ENCODE measurements at regions not wholly inside any gene's neighbourhood (a gene's known extent, or its start where the extent isn't known, plus 50 kb on each side); places are given as distances from the start of the nearest gene placed in this dataset.
A peak's percentile ranks its signal among the peaks of the same experiment; 100 is the strongest.

DNA sequence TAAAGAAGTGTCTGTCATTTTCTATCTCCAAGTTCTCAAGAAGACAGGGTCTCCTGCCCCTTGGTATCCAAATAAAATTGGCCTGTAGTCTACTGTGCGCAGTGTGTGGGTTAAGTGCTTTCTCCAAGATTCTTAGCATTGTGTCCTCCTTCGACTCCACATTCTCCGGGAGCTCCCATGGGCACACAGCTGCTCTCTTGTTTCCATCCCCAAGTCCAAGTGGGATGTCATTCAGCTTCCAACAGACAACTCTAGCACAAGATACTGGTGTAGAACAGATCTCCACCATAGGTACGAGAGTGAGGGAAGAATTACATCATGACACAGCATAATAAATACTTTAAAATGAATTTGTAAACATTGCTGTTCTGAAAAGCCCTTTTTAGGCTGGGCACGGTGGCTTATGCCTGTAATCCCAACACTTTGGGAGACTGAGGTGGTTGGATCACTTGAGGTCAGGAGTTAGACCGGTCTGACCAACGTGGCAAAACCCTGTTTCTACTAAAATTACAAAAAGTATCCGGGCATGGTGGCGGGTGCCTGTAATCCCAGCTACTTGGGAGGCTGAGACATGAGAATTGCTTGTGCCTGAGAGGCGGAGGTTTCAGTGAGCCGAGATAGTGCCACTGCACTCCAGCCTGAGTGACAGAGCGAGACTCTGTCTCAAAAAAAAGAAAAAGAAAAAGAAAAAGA lies 196.2 kb downstream of the C9orf152 start:
- Histone ChIP-seq H3K4me3 (ENCODE audit: low read length) (no peak overlapping the region), H2AFZ (ENCODE audit: low read length) (no peak overlapping the region), H3K4me1 (ENCODE audit: insufficient read depth, low read length) (peaks cover 23% of the 10 kb centered on the region), H3K4me2 (ENCODE audit: low read length) (no peak overlapping the region), H3K27me3 (ENCODE audit: low read length) (no peaks in the 10 kb centered on the region), H4K20me1 (ENCODE audit: low read length) (no peaks in the 10 kb centered on the region), H3K79me2 (ENCODE audit: low read length) (no peaks in the 10 kb centered on the region), H3K9me2 (replicated peaks; ENCODE audit: low read length) (no peaks in the 10 kb centered on the region), H3K9ac (ENCODE audit: low read length) (no peak overlapping the region), H3K36me3 (ENCODE audit: low read depth, low read length) (no peaks in the 10 kb centered on the region), H3F3A (ENCODE audit: low read length, unreplicated experiment) (peaks cover 5% of the 10 kb centered on the region), H3K27ac (ENCODE audit: low read length) (no peak overlapping the region), H3K9me3 (ENCODE audit: low read length) (no peaks in the 10 kb centered on the region)
- no peak for TF ChIP-seq EZH2phosphoT487 (IDR thresholded peaks at IDR 0.05; ENCODE audit: borderline replicate concordance, low read length)
- TF ChIP-seq, protein P1, sequence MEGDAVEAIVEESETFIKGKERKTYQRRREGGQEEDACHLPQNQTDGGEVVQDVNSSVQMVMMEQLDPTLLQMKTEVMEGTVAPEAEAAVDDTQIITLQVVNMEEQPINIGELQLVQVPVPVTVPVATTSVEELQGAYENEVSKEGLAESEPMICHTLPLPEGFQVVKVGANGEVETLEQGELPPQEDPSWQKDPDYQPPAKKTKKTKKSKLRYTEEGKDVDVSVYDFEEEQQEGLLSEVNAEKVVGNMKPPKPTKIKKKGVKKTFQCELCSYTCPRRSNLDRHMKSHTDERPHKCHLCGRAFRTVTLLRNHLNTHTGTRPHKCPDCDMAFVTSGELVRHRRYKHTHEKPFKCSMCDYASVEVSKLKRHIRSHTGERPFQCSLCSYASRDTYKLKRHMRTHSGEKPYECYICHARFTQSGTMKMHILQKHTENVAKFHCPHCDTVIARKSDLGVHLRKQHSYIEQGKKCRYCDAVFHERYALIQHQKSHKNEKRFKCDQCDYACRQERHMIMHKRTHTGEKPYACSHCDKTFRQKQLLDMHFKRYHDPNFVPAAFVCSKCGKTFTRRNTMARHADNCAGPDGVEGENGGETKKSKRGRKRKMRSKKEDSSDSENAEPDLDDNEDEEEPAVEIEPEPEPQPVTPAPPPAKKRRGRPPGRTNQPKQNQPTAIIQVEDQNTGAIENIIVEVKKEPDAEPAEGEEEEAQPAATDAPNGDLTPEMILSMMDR (conservative IDR thresholded peaks at IDR 0.05; ENCODE audit: low read depth, low read length), result no peak
- no peak for TF ChIP-seq EZH2 (IDR thresholded peaks at IDR 0.05; ENCODE audit: low read length, unreplicated experiment)
- CTCF ChIA-PET, result no interaction called here
- POLR2A ChIA-PET (ENCODE audit: unreplicated experiment), result no interaction called here
- no TSS peak for BruUV-seq (replicated peaks)
- ATAC-seq (no peak), DNase-seq (no peak)
- intact Hi-C loops (cut with micrococcal nuclease), result no loop called here

DNA sequence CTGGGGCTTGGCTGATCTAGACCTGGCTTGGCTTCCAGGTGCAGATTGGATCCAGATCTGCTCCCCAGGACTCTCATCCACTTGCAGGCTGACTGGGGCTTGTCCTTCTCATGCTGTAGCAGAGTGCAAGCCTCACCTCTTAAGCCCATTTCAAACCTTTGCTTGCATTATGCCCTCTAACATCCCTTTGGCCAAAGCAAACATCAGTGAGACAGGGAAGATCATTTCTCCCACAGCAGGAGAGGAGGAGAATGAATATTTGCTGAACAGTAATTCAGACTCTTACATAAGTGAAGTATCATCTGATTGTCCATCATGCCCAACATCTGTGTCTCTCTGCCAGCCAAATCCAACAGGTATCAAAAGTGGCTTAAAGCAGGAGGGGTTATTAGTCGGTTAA lies 194.9 kb downstream of the C9orf152 start:
- Histone ChIP-seq H4K20me1 (ENCODE audit: low read length) (no peaks in the 10 kb centered on the region), H3K79me2 (ENCODE audit: low read length) (no peaks in the 10 kb centered on the region), H3K9me3 (ENCODE audit: low read length) (no peaks in the 10 kb centered on the region), H3K4me2 (ENCODE audit: low read length) (no peak overlapping the region), H3K27ac (ENCODE audit: low read length) (no peak overlapping the region), H3K4me3 (ENCODE audit: low read length) (no peak overlapping the region), H3K36me3 (ENCODE audit: low read depth, low read length) (no peaks in the 10 kb centered on the region), H3K27me3 (ENCODE audit: low read length) (no peaks in the 10 kb centered on the region), H3F3A (ENCODE audit: low read length, unreplicated experiment) (peaks cover 5% of the 10 kb centered on the region), H3K4me1 (ENCODE audit: insufficient read depth, low read length) (peaks cover 19% of the 10 kb centered on the region), H3K9me2 (replicated peaks; ENCODE audit: low read length) (no peaks in the 10 kb centered on the region), H2AFZ (ENCODE audit: low read length) (no peak overlapping the region), H3K9ac (ENCODE audit: low read length) (no peak overlapping the region)
- CTCF ChIA-PET, result no interaction called here
- intact Hi-C loops (cut with micrococcal nuclease), result no loop called here
- DNase-seq (no peak), ATAC-seq (no peak)
- POLR2A ChIA-PET (ENCODE audit: unreplicated experiment), result no interaction called here
- TF ChIP-seq EZH2 (IDR thresholded peaks at IDR 0.05; ENCODE audit: low read length, unreplicated experiment), result no peak
- TF ChIP-seq, protein P1 (conservative IDR thresholded peaks at IDR 0.05; ENCODE audit: low read depth, low read length), result no peak
- BruUV-seq (replicated peaks), result no TSS peak

DNA sequence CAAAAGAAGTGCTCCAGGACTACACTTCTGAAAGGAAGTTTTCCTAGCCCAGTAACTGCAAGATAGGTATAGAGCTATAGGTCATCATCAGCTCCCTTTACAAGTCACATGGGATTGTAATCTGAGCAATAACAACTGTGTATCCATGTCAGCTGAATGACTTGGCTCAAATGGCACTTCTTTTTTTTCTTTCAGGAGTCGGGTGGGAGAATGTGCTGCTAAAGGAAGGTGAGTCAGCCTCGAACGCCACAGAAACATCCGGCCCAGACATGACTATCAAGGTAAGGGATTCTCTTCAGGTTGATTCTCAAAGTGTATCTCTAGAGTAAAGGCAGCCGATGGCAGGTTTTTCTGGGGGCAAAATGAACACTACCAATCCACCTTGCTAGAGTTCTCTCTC lies 192.2 kb downstream of the C9orf152 start:
- no peaks in the 10 kb centered on the region for H3K79me2 ChIP-seq (ENCODE audit: low read length)
- peaks cover 19% of the 10 kb centered on the region for H3K4me1 ChIP-seq (ENCODE audit: insufficient read depth, low read length)
- H3K27ac ChIP-seq (ENCODE audit: low read length), result peak overlapping the region; percentile 99
- 0 out of 2 replicates have a peak overlapping the region, but pooled peaks have one; percentile 13 for H3K4me3 ChIP-seq (ENCODE audit: low read length)
- peak overlapping the region; percentile 81 for H3K9ac ChIP-seq (ENCODE audit: low read length)
- no peak overlapping the region for H2AFZ ChIP-seq (ENCODE audit: low read length)
- no peaks in the 10 kb centered on the region for H3K9me3 ChIP-seq (ENCODE audit: low read length)
- H3K36me3 ChIP-seq (ENCODE audit: low read depth, low read length), result no peaks in the 10 kb centered on the region
- ATAC-seq, result peak; percentile 89
- H4K20me1 ChIP-seq (ENCODE audit: low read length), result no peaks in the 10 kb centered on the region
- ChIA-PET CTCF (interaction anchor here (0.6 kb wide), 1 partner anchor 446 kb away, joined by 3 read pairs; no protein-coding TSS in a partner anchor), POLR2A (ENCODE audit: unreplicated experiment) (interaction anchor here (0.5 to 0.6 kb wide), 3 partner anchors 10 to 29 kb away, joined by 3 to 4 read pairs (median 4); no protein-coding TSS in a partner anchor)
- DNase-seq, result peak; percentile 88
- intact Hi-C loops (cut with micrococcal nuclease), result no loop called here
- H3K9me2 ChIP-seq (replicated peaks; ENCODE audit: low read length), result no peaks in the 10 kb centered on the region
- H3K4me2 ChIP-seq (ENCODE audit: low read length), result peak overlapping the region; percentile 70
- H3K27me3 ChIP-seq (ENCODE audit: low read length), result no peaks in the 10 kb centered on the region
- BruUV-seq (replicated peaks), result no TSS peak
- TF ChIP-seq EZH2phosphoT487 (IDR thresholded peaks at IDR 0.05; ENCODE audit: borderline replicate concordance, low read length) (no peak), EZH2 (IDR thresholded peaks at IDR 0.05; ENCODE audit: low read length, unreplicated experiment) (no peak)
- TF ChIP-seq, protein P1 (conservative IDR thresholded peaks at IDR 0.05; ENCODE audit: low read depth, low read length), result no peak
- H3F3A ChIP-seq (ENCODE audit: low read length, unreplicated experiment), result peaks cover 5% of the 10 kb centered on the region

Data from PC-3 (cell line).